OCI-LY3 (cell line): ENCODE measurements at regions not wholly inside any gene's neighbourhood (a gene's known extent, or its start where the extent isn't known, plus 50 kb on each side); places are given as distances from the start of the nearest gene placed in this dataset.

Source experiments
- CTCF ChIP-seq: fragments of 200-600, 300-600 bp; sonication (generic); IDR thresholded peaks from 2 replicates; pipeline ENCODE4 v1.5.1; 2014; ENCODE audit warnings: antibody characterized with exemption, low read length, low read depth
- EZH2phosphoT487 ChIP-seq: fragments of 200-600 bp; shearing (Covaris generic); IDR thresholded peaks from 2 replicates; pipeline ENCODE4 v1.6.1; 2018; ENCODE audit warnings: antibody characterized with exemption, mixed run types, low read depth

GRCh38 chr7:81447351-81447952 lies 322.4 kb downstream of the HGF start:
- TF ChIP-seq CTCF = peak; percentile 73
- no peak for TF ChIP-seq EZH2phosphoT487
